Glomerular visceral epithelial cell (primary cell): ENCODE measurements at regions not wholly inside any gene's neighbourhood (a gene's known extent, or its start where the extent isn't known, plus 50 kb on each side); places are given as distances from the start of the nearest gene placed in this dataset.

ENCODE experiments used
- DNase-seq: peaks from one replicate; pipeline ENCODE4 v3.0.0-alpha.2; 2016; ENCODE audit errors: extremely low spot score

GRCh38 chr4:167492007-167492406, 257.7 kb upstream of the SPOCK3 start:
- DNase-seq, result no peak

- DNase-seq, result no peak
These were observed 275.3 kb upstream of the SPOCK3 start for GRCh38 chr4:167509551-167509950.

- DNase-seq, result no peak
These were observed 289.8 kb upstream of the SPOCK3 start for GRCh38 chr4:167524091-167524490.

- DNase-seq, result no peak
These were observed 303.5 kb upstream of the SPOCK3 start for GRCh38 chr4:167537761-167538160.

GRCh38 chr4:167541286-167541685, 307.0 kb upstream of the SPOCK3 start:
- no peak for DNase-seq

- DNase-seq, result no peak
These were observed 310.1 kb upstream of the SPOCK3 start for GRCh38 chr4:167544391-167544790.

- no peak for DNase-seq
These were observed 315.7 kb upstream of the SPOCK3 start for GRCh38 chr4:167550021-167550420.

GRCh38 chr4:167555338-167556022, 321.2 kb upstream of the SPOCK3 start:
- peak; percentile 27 for DNase-seq

GRCh38 chr4:167578906-167579305, 344.6 kb upstream of the SPOCK3 start:
- DNase-seq, result no peak

GRCh38 chr4:167581449-167581965, 347.2 kb upstream of the SPOCK3 start:
- no peak for DNase-seq

GRCh38 chr4:167587361-167587760, 353.1 kb upstream of the SPOCK3 start:
- DNase-seq, result no peak

GRCh38 chr4:167595898-167596297, 361.6 kb upstream of the SPOCK3 start:
- DNase-seq, result no peak

GRCh38 chr4:167602157-167602556, 367.9 kb upstream of the SPOCK3 start:
- no peak for DNase-seq

- DNase-seq, result no peak
These were observed 372.3 kb upstream of the SPOCK3 start for GRCh38 chr4:167606551-167606950.

- DNase-seq, result no peak
These were observed 379.1 kb upstream of the SPOCK3 start for GRCh38 chr4:167613381-167613780.

- DNase-seq, result peak; percentile 26
These were observed 380.6 kb upstream of the SPOCK3 start for GRCh38 chr4:167614866-167615265.

- no peak for DNase-seq
These were observed 382.2 kb upstream of the SPOCK3 start for GRCh38 chr4:167616476-167616875.

GRCh38 chr4:167622481-167623240, 388.4 kb upstream of the SPOCK3 start:
- DNase-seq, result peak; percentile 64

GRCh38 chr4:167623241-167623572, 388.9 kb upstream of the SPOCK3 start:
- DNase-seq, result no peak

- no peak for DNase-seq
These were observed 395.0 kb upstream of the SPOCK3 start for GRCh38 chr4:167629272-167629671.

- no peak for DNase-seq
These were observed 408.0 kb upstream of the SPOCK3 start for GRCh38 chr4:167642250-167642649.

GRCh38 chr4:167645358-167645757, 411.1 kb upstream of the SPOCK3 start:
- DNase-seq, result no peak

- no peak for DNase-seq
These were observed 418.0 kb upstream of the SPOCK3 start for GRCh38 chr4:167652267-167652666.
